Prostate gland (tissue), 2 donors: ENCODE measurements at regions not wholly inside any gene's neighbourhood (a gene's known extent, or its start where the extent isn't known, plus 50 kb on each side); places are given as distances from the start of the nearest gene placed in this dataset.
"Not testable (repeated sequence)": the region's sequence is repeated elsewhere in the genome, so short reads cannot be mapped to it uniquely, and the experiment has no call there.

ENCODE experiments used
- DNase-seq: peaks from one replicate; pipeline ENCODE4 v3.0.0-alpha.2; 2019; ENCODE audit warnings: low spot score
- H3K27ac ChIP-seq, 2 donors: fragments of 200-600 bp; sonication (generic); 2 replicates each; pipeline ENCODE4 v1.5.1; 2017 to 2019
- H3K27me3 ChIP-seq: fragments of 200-600 bp; sonication (generic); replicated peaks from 2 replicates; pipeline ENCODE4 v1.5.1; 2019; ENCODE audit not compliant: insufficient read depth
- H3K36me3 ChIP-seq, 2 donors: fragments of 200-600 bp; sonication (generic); 1 replicate in 1 of 2; 2 replicates in 1 of 2; pipeline versions ENCODE4 v1.5.1 to v1.8.1; 2017 to 2019
- H3K4me1 ChIP-seq: fragments of 200-600 bp; sonication (generic); replicated peaks from 2 replicates; pipeline ENCODE4 v1.5.1; 2019
- H3K4me3 ChIP-seq, 2 donors: fragments of 200-600 bp; sonication (generic); 2 replicates each; pipeline ENCODE4 v1.5.1; 2017 to 2019
- H3K9me3 ChIP-seq: fragments of 200-600 bp; sonication (generic); 2 replicates; pipeline ENCODE4 v1.5.1; 2017
- CTCF ChIP-seq, 4 experiments: fragments of 200-600 bp in 2 of 4; fragments of 450-650 bp in 2 of 4; sonication (generic) in 2 of 4; IDR thresholded peaks; 1 replicate in 3 of 4; 2 replicates in 1 of 4; pipeline ENCODE4 v1.5.1; 2016 to 2019; ENCODE audit warnings: antibody characterized with exemption in 4 of 4, mild to moderate bottlenecking in 2 of 4, moderate library complexity in 2 of 4
- POLR2A ChIP-seq: fragments of 450-650 bp; IDR thresholded peaks from one replicate; pipeline ENCODE4 v1.6.1; 2016; ENCODE audit warnings: antibody characterized with exemption, mild to moderate bottlenecking
- POLR2AphosphoS5 ChIP-seq: sonication (generic); formaldehyde crosslinking; IDR thresholded peaks from one replicate; pipeline ENCODE4 v1.6.1; 2017; ENCODE audit warnings: antibody characterized with exemption
- WGBS: methylation state at CpG from one replicate; pipeline ENCODE4 v1.1.5; 2018; 5-methylcytosine and 5-hydroxymethylcytosine counted together
- intact Hi-C: fragments of 100-400 bp; cut with DNase I; formaldehyde crosslinking; loops from one replicate; pipeline ENCODE4 v1.14.2; 2022

GRCh38 chr1:233819042-233819441 is 85.4 kb upstream of the SLC35F3 start:
- no peak for DNase-seq
- TF ChIP-seq POLR2AphosphoS5 (no peak), POLR2A (no peak), CTCF (IDR thresholded peaks at IDR 0.05) (no peak)
- H3K4me1 ChIP-seq = no peaks in the 10 kb centered on the region
- intact Hi-C loops = no loop called here
- 83% methylated on average over 1 of the region's 1 CpG for WGBS
- H3K27me3 ChIP-seq = no peaks in the 10 kb centered on the region
- H3K27ac ChIP-seq = no peak overlapping the region
- H3K4me3 ChIP-seq = no peak overlapping the region
- no peaks in the 10 kb centered on the region for H3K9me3 ChIP-seq
- H3K36me3 ChIP-seq = no peaks in the 10 kb centered on the region

- not testable (repeated sequence) for H3K4me1 ChIP-seq, H3K9me3 ChIP-seq
- WGBS = 85% methylated on average over 2 of the region's 2 CpGs
Measured at GRCh38 chr1:233824179-233824578, 80.3 kb upstream of the SLC35F3 start.

GRCh38 chr1:233827937-233828336 is 76.5 kb upstream of the SLC35F3 start:
- H3K4me1 ChIP-seq, H3K27ac ChIP-seq: not testable (repeated sequence)

More at GRCh38 chr1:233824179-233824578, 80.3 kb upstream of the SLC35F3 start:
- DNase-seq, H3K27me3 ChIP-seq, intact Hi-C loops, H3K4me3 ChIP-seq, H3K36me3 ChIP-seq, H3K27ac ChIP-seq: not testable (repeated sequence)

GRCh38 chr1:233828480-233828879 is 76.0 kb upstream of the SLC35F3 start:
- H3K27me3 ChIP-seq = no peaks in the 10 kb centered on the region
- intact Hi-C loops = no loop called here
- TF ChIP-seq CTCF (IDR thresholded peaks at IDR 0.05) = no peak
- no peak for TF ChIP-seq POLR2A
- no peak for TF ChIP-seq POLR2AphosphoS5

More at GRCh38 chr1:233827937-233828336, 76.5 kb upstream of the SLC35F3 start:
- intact Hi-C loops, H3K9me3 ChIP-seq, H3K4me3 ChIP-seq, H3K27me3 ChIP-seq, DNase-seq, H3K36me3 ChIP-seq: not testable (repeated sequence)
- WGBS = 83% methylated on average over 2 of the region's 2 CpGs

GRCh38 chr1:233834609-233835008 is 69.9 kb upstream of the SLC35F3 start:
- no peaks in the 10 kb centered on the region for H3K36me3 ChIP-seq
- H3K4me1 ChIP-seq = no peaks in the 10 kb centered on the region
- no peak for TF ChIP-seq POLR2AphosphoS5
- TF ChIP-seq POLR2A = no peak
- H3K27ac ChIP-seq = no peak overlapping the region
- DNase-seq = no peak
- no peak overlapping the region for H3K4me3 ChIP-seq
- H3K9me3 ChIP-seq = no peaks in the 10 kb centered on the region
- 99% methylated on average over 2 of the region's 2 CpGs for WGBS
- intact Hi-C loops = no loop called here
- H3K27me3 ChIP-seq = no peaks in the 10 kb centered on the region

More at GRCh38 chr1:233828480-233828879, 76.0 kb upstream of the SLC35F3 start:
- H3K9me3 ChIP-seq = no peaks in the 10 kb centered on the region
- no peak for DNase-seq
- no peaks in the 10 kb centered on the region for H3K36me3 ChIP-seq
- no peak overlapping the region for H3K27ac ChIP-seq
- no peaks in the 10 kb centered on the region for H3K4me1 ChIP-seq
- no peak overlapping the region for H3K4me3 ChIP-seq

GRCh38 chr1:233838207-233838606 is 66.3 kb upstream of the SLC35F3 start:
- H3K27me3 ChIP-seq, H3K4me3 ChIP-seq, intact Hi-C loops, H3K27ac ChIP-seq, DNase-seq, H3K36me3 ChIP-seq, H3K4me1 ChIP-seq, H3K9me3 ChIP-seq: not testable (repeated sequence)
- 96% methylated on average over 4 of the region's 4 CpGs for WGBS

- Histone ChIP-seq H3K4me3 (no peak overlapping the region), H3K4me1 (no peaks in the 10 kb centered on the region), H3K36me3 (no peaks in the 10 kb centered on the region), H3K9me3 (no peaks in the 10 kb centered on the region), H3K27me3 (no peaks in the 10 kb centered on the region), H3K27ac (no peak overlapping the region)
- no peak for DNase-seq
- TF ChIP-seq POLR2A (no peak), CTCF (IDR thresholded peaks at IDR 0.05) (no peak)
- intact Hi-C loops = no loop called here
- WGBS = 19% methylated on average over 9 of the region's 9 CpGs
Measured at GRCh38 chr1:233843525-233844204, 60.8 kb upstream of the SLC35F3 start.
